ENCODE measurements at regions not wholly inside any gene's neighbourhood (a gene's known extent, or its start where the extent isn't known, plus 50 kb on each side); places are given as distances from the start of the nearest gene placed in this dataset.
"Not testable (repeated sequence)": the region's sequence is repeated elsewhere in the genome, so short reads cannot be mapped to it uniquely, and the experiment has no call there.

GRCh38 chr5:135279328-135279727 is 119.7 kb downstream of the MACROH2A1 start:
- DNase-seq = no peak

- no peak for DNase-seq
Measured at GRCh38 chr5:135276151-135276550, 122.9 kb downstream of the MACROH2A1 start.

GRCh38 chr5:135273212-135273611 is 125.8 kb downstream of the MACROH2A1 start:
- no peak for DNase-seq

GRCh38 chr5:135272311-135272805 is 126.7 kb downstream of the MACROH2A1 start:
- DNase-seq = no peak

GRCh38 chr5:135271533-135272310 is 127.3 kb downstream of the MACROH2A1 start:
- peak; percentile 13 for DNase-seq

GRCh38 chr5:135269931-135270421 is 129.1 kb downstream of the MACROH2A1 start:
- DNase-seq = peak; percentile 44

GRCh38 chr5:135269199-135269598 is 129.8 kb downstream of the MACROH2A1 start:
- DNase-seq = no peak

- no peak for DNase-seq
Measured at GRCh38 chr5:135266975-135267374, 132.1 kb downstream of the MACROH2A1 start.

GRCh38 chr5:135266303-135266635 is 132.8 kb downstream of the MACROH2A1 start:
- no peak for DNase-seq

GRCh38 chr5:135265497-135266302 is 133.3 kb downstream of the MACROH2A1 start:
- DNase-seq = no peak

- no peak for DNase-seq
Measured at GRCh38 chr5:135264451-135265440, 134.3 kb downstream of the MACROH2A1 start.

- no peak for DNase-seq
Measured at GRCh38 chr5:135263022-135263668, 135.9 kb downstream of the MACROH2A1 start.

GRCh38 chr5:135262364-135262763 is 136.7 kb downstream of the MACROH2A1 start:
- no peak for DNase-seq

- not testable (repeated sequence) for DNase-seq
Measured at GRCh38 chr5:135260108-135260507, 138.9 kb downstream of the MACROH2A1 start.

GRCh38 chr5:135255461-135256178 is 143.4 kb downstream of the MACROH2A1 start:
- no peak for DNase-seq

GRCh38 chr5:135254183-135254582 is 144.8 kb downstream of the MACROH2A1 start:
- no peak for DNase-seq

GRCh38 chr5:135253601-135254178 is 145.3 kb downstream of the MACROH2A1 start:
- no peak for DNase-seq

- DNase-seq = no peak
Measured at GRCh38 chr5:135251093-135251492, 147.9 kb downstream of the MACROH2A1 start.

GRCh38 chr5:135250671-135251070 is 148.4 kb downstream of the MACROH2A1 start:
- DNase-seq = no peak

- DNase-seq = no peak
Measured at GRCh38 chr5:135249658-135250057, 149.4 kb downstream of the MACROH2A1 start.

Measured in skin of body (tissue), 1 donor.